Panc1 (cell line): ENCODE measurements at regions not wholly inside any gene's neighbourhood (a gene's known extent, or its start where the extent isn't known, plus 50 kb on each side); places are given as distances from the start of the nearest gene placed in this dataset.

Source experiments
- ATAC-seq: fragments of 200-7000 bp; cut with Tn5 transposase; 2 replicates; pipeline ENCODE4 v1.9.1; 2020; ENCODE audit warnings: mild to moderate bottlenecking, moderate library complexity
- BruUV-seq: library from RNA; stranded (reverse); fragments of 400-500 nt; replicated peaks from 2 replicates; lab custom pipeline; 2021; lab: Mats Ljungman, UMichigan
- CTCF ChIA-PET: fragments of 300-600 bp; sonication (Branson Sonifier 250); formaldehyde crosslinking; loops from one replicate; lab custom pipeline; 2022; ENCODE audit warnings: antibody characterized with exemption; lab: Charles Lee
- POLR2A ChIA-PET: fragments of 300-600 bp; sonication (Branson Sonifier 250); formaldehyde crosslinking; loops from one replicate; lab custom pipeline; 2022; ENCODE audit warnings: antibody characterized with exemption; lab: Charles Lee
- DNase-seq: peaks from one replicate; pipeline ENCODE4 v3.0.0-alpha.2; 2010; ENCODE audit warnings: low read depth, low spot score
- H3K27ac ChIP-seq: 2 replicates; pipeline ENCODE4 v1.5.1; 2011; ENCODE audit warnings: mild to moderate bottlenecking, low read length, inconsistent platforms
- H3K27me3 ChIP-seq: fragments of 200-500 bp; sonication (Bioruptor generic); 2 replicates; pipeline ENCODE4 v1.6.0; 2014; ENCODE audit warnings: low read length, inconsistent platforms; ENCODE audit not compliant: control insufficient read depth, insufficient read depth
- H3K36me3 ChIP-seq: fragments of 200-500 bp; sonication (Bioruptor generic); 2 replicates; pipeline ENCODE4 v1.5.1; 2014; ENCODE audit warnings: inconsistent platforms, mild to moderate bottlenecking, low read length, moderate library complexity; ENCODE audit not compliant: control insufficient read depth, insufficient read depth
- H3K4me1 ChIP-seq: 2 replicates; pipeline ENCODE4 v1.5.1; 2011; ENCODE audit warnings: inconsistent platforms, mild to moderate bottlenecking, low read length, moderate library complexity; ENCODE audit not compliant: control insufficient read depth, insufficient read depth
- H3K4me3 ChIP-seq, 2 experiments: 2 replicates each; pipeline ENCODE4 v1.5.1; 2011 to 2012; ENCODE audit warnings: low read depth in 2 of 2, low read length in 2 of 2, mild to moderate bottlenecking in 2 of 2, inconsistent platforms in 1 of 2, moderate library complexity in 1 of 2
- H3K9me3 ChIP-seq: fragments of 200-500 bp; sonication (Bioruptor generic); 2 replicates; pipeline ENCODE4 v1.5.1; 2014; ENCODE audit warnings: low read depth, mild to moderate bottlenecking, inconsistent platforms, low read length, moderate library complexity; ENCODE audit not compliant: control insufficient read depth, insufficient read depth
- POLR2AphosphoS5 ChIP-seq: IDR thresholded peaks from 2 replicates; pipeline ENCODE4 v1.6.1; 2012; ENCODE audit warnings: mild to moderate bottlenecking, low read depth, low read length, moderate library complexity
- SIN3A ChIP-seq: IDR thresholded peaks from 2 replicates; pipeline ENCODE4 v1.6.1; 2012; ENCODE audit warnings: low read depth, mild to moderate bottlenecking, low read length, moderate library complexity, borderline replicate concordance; ENCODE audit not compliant: insufficient read depth
- TCF7L2 ChIP-seq: IDR thresholded peaks from 2 replicates; pipeline ENCODE4 v1.6.1; 2011; ENCODE audit warnings: mild to moderate bottlenecking, low read depth, low read length, inconsistent platforms
- in situ Hi-C: cut with HindIII; loops from 2 replicates; pipeline ENCODE4 v1.10.0; 2016; ENCODE audit warnings: low sequenced_read_pairs, low pct_unique_long_range_greater_than_20kb
- intact Hi-C: fragments of 100-400 bp; cut with micrococcal nuclease; formaldehyde crosslinking; loops from one replicate; pipeline ENCODE4 v1.10.0; 2022; ENCODE audit not compliant: unreplicated experiment
- TF ChIP-seq, protein P1 (sequence below), 2 experiments: IDR thresholded peaks; 2 replicates each; pipeline ENCODE4 v1.6.1; 2011 to 2012; ENCODE audit warnings: low read depth in 2 of 2, control low read depth in 1 of 2, low read length in 1 of 2, mild to moderate bottlenecking in 1 of 2, moderate library complexity in 1 of 2; ENCODE audit not compliant: insufficient read depth in 1 of 2
- TF ChIP-seq, protein P2 (sequence below): fragments of 450-650 bp; IDR thresholded peaks from 2 replicates; pipeline ENCODE4 v1.5.1; 2017; ENCODE audit warnings: mild to moderate bottlenecking

DNA sequence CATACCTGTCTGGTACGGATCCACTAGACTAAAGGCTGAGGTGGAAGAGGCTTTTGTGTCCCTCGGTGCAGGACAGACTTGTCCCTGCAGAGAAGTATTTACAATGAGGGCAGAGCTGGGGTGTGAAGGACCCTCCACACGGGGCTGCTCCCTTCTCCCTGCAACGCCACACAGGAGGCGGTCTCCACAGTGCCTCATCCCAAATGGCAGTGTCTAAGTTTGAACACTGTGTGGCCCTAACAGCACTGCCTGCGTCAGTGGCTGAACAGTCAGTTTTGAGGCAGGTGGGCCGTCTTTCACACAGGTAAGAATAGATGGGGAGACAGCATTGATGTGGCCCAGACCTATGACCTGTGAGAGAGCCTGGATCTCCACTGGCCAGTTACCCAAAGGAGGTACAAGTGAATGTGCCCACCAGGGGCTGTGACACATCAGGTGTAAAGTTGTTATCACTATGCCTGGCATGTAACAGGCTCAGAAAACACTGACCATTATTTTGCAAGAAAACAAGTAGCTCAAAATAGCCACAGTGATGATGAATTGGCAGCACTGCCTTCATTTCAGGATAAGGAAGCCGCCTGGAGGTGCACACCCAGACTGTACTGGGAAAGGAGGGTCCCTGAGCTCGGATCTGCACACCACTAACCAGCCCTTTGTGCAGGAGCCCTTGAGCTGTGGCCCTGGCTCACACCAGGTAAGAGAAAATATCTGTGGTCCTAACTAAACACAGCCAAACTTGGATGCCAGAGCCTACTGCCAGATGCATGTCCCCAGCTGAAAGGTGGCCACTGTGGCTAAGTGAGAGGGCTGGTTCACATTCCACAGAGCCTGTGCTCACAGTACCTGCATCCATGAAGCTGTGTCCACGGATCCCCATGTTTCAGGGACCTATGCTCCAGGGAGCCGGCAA, 246.7 kb downstream of the DLL1 start:
- H3K27ac ChIP-seq = no peak overlapping the region
- ChIA-PET POLR2A (no interaction called here), CTCF (interaction anchor here (0.6 kb wide), 1 partner anchor 1896 kb away, joined by 7 read pairs; no protein-coding TSS in a partner anchor)
- no TSS peak for BruUV-seq
- H3K4me1 ChIP-seq = no peaks in the 10 kb centered on the region
- ATAC-seq (no peak), DNase-seq (no peak)
- H3K27me3 ChIP-seq = peaks cover 22% of the 10 kb centered on the region
- no peaks in the 10 kb centered on the region for H3K36me3 ChIP-seq
- H3K9me3 ChIP-seq = no peaks in the 10 kb centered on the region
- in situ Hi-C loops = no loop called here
- no peak overlapping the region for H3K4me3 ChIP-seq
- no peak for TF ChIP-seq POLR2AphosphoS5
- TF ChIP-seq, protein P1, sequence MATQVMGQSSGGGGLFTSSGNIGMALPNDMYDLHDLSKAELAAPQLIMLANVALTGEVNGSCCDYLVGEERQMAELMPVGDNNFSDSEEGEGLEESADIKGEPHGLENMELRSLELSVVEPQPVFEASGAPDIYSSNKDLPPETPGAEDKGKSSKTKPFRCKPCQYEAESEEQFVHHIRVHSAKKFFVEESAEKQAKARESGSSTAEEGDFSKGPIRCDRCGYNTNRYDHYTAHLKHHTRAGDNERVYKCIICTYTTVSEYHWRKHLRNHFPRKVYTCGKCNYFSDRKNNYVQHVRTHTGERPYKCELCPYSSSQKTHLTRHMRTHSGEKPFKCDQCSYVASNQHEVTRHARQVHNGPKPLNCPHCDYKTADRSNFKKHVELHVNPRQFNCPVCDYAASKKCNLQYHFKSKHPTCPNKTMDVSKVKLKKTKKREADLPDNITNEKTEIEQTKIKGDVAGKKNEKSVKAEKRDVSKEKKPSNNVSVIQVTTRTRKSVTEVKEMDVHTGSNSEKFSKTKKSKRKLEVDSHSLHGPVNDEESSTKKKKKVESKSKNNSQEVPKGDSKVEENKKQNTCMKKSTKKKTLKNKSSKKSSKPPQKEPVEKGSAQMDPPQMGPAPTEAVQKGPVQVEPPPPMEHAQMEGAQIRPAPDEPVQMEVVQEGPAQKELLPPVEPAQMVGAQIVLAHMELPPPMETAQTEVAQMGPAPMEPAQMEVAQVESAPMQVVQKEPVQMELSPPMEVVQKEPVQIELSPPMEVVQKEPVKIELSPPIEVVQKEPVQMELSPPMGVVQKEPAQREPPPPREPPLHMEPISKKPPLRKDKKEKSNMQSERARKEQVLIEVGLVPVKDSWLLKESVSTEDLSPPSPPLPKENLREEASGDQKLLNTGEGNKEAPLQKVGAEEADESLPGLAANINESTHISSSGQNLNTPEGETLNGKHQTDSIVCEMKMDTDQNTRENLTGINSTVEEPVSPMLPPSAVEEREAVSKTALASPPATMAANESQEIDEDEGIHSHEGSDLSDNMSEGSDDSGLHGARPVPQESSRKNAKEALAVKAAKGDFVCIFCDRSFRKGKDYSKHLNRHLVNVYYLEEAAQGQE (IDR thresholded peaks at IDR 0.05; ENCODE audit: insufficient read depth in 1 of 2, low read depth in 2 of 2, low read length in 1 of 2) = no peak
- TF ChIP-seq SIN3A = no peak
- TF ChIP-seq, protein P2, sequence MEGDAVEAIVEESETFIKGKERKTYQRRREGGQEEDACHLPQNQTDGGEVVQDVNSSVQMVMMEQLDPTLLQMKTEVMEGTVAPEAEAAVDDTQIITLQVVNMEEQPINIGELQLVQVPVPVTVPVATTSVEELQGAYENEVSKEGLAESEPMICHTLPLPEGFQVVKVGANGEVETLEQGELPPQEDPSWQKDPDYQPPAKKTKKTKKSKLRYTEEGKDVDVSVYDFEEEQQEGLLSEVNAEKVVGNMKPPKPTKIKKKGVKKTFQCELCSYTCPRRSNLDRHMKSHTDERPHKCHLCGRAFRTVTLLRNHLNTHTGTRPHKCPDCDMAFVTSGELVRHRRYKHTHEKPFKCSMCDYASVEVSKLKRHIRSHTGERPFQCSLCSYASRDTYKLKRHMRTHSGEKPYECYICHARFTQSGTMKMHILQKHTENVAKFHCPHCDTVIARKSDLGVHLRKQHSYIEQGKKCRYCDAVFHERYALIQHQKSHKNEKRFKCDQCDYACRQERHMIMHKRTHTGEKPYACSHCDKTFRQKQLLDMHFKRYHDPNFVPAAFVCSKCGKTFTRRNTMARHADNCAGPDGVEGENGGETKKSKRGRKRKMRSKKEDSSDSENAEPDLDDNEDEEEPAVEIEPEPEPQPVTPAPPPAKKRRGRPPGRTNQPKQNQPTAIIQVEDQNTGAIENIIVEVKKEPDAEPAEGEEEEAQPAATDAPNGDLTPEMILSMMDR = no peak
- no peak for TF ChIP-seq TCF7L2
- intact Hi-C loops = no loop called here

DNA sequence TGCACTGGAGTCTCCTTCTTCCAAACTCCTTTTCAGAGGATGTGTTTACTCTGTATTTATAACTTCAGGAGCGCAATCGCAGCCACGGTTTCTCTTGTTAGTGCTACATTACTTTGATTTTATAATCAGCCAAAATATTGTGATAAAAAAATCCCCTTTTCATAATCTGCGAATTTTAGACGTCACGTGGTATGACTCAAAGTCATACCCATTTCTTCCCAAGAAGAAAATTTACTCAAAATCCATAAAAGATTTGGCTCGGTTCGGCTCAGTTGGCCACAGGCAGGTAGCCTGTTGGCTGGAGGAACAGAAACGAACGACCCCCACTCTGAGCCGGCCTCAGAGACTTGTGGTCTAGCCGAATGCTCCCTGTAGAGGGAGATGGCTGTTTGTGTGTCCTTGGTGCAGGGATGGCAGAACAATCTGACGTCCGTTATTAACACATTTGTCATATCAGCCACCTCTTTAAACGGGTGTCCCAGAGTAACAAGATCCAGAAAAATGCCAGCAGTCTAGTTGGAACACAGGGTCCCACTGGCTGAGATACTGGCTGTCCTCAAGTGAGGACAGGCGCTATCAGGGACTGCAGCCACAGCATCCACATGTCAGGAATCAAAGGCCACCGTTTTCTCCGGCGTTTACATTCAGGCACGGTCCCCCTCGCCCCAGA, 247.6 kb downstream of the DLL1 start:
- in situ Hi-C loops (no loop called here), intact Hi-C loops (no loop called here)
- TF ChIP-seq POLR2AphosphoS5 (no peak), SIN3A (no peak), TCF7L2 (no peak)
- TF ChIP-seq, protein P2 = no peak
- TF ChIP-seq, protein P1 (IDR thresholded peaks at IDR 0.05; ENCODE audit: insufficient read depth in 1 of 2, low read depth in 2 of 2, low read length in 1 of 2) = no peak
- BruUV-seq = no TSS peak
- H3K36me3 ChIP-seq = no peaks in the 10 kb centered on the region
- H3K4me3 ChIP-seq = no peak overlapping the region
- CTCF ChIA-PET = no interaction called here
- no peak overlapping the region for H3K27ac ChIP-seq
- H3K27me3 ChIP-seq = peaks cover 22% of the 10 kb centered on the region
- no peaks in the 10 kb centered on the region for H3K9me3 ChIP-seq
- POLR2A ChIA-PET = no interaction called here
- ATAC-seq (no peak), DNase-seq (no peak)
- H3K4me1 ChIP-seq = no peaks in the 10 kb centered on the region
